Testis (tissue), 2 donors: ENCODE measurements at regions not wholly inside any gene's neighbourhood (a gene's known extent, or its start where the extent isn't known, plus 50 kb on each side); places are given as distances from the start of the nearest gene placed in this dataset.
A peak's percentile ranks its signal among the peaks of the same experiment; 100 is the strongest.
"Not testable (repeated sequence)": the region's sequence is repeated elsewhere in the genome, so short reads cannot be mapped to it uniquely, and the experiment has no call there.

Experiments
- DNase-seq: peaks from one replicate; pipeline ENCODE4 v3.0.0-alpha.2; 2019
- H3K27ac ChIP-seq, 2 donors: fragments of 200-600 bp; sonication (generic); one replicate each; pipeline ENCODE4 v1.5.1; 2019
- H3K27me3 ChIP-seq: fragments of 200-600 bp; sonication (generic); one replicate; pipeline ENCODE4 v1.5.1; 2019
- H3K36me3 ChIP-seq: fragments of 200-600 bp; sonication (generic); one replicate; pipeline ENCODE4 v1.5.1; 2017; ENCODE audit warnings: low read depth; ENCODE audit errors: missing control alignments
- H3K4me1 ChIP-seq: fragments of 200-600 bp; sonication (generic); one replicate; pipeline ENCODE4 v1.5.1; 2019
- H3K4me3 ChIP-seq, 2 donors: fragments of 200-600 bp; sonication (generic); one replicate each; pipeline ENCODE4 v1.5.1; 2017 to 2019
- H3K9me3 ChIP-seq: fragments of 200-600 bp; sonication (generic); one replicate; pipeline ENCODE4 v1.5.1; 2017
- POLR2A ChIP-seq: fragments of 450-650 bp; IDR thresholded peaks from one replicate; pipeline ENCODE4 v1.6.1; 2017; ENCODE audit warnings: antibody characterized with exemption, mild to moderate bottlenecking, moderate library complexity
- WGBS, 2 donors: methylation state at CpG; one replicate each; pipeline ENCODE4 v1.1.5; 2018; 5-methylcytosine and 5-hydroxymethylcytosine counted together
- intact Hi-C: fragments of 100-400 bp; cut with DNase I; formaldehyde crosslinking; loops from one replicate; pipeline ENCODE4 v1.15.1; 2023; ENCODE audit warnings: low total_unique reads
- TF ChIP-seq, protein P1 (sequence below), 3 experiments: fragments of 450-650 bp in 2 of 3; fragments of 200-600 bp in 1 of 3; sonication (generic) in 1 of 3; IDR thresholded peaks; one replicate each; pipeline ENCODE4 v1.5.1; 2016 to 2019; ENCODE audit warnings: antibody characterized with exemption in 3 of 3, mild to moderate bottlenecking in 2 of 3, moderate library complexity in 1 of 3

- DNase-seq, H3K27ac ChIP-seq, H3K9me3 ChIP-seq, intact Hi-C loops, H3K36me3 ChIP-seq, H3K27me3 ChIP-seq, H3K4me3 ChIP-seq, H3K4me1 ChIP-seq: not testable (repeated sequence)
- WGBS, 2 donors, result 85 to 89% methylated on average over 7 to 9 of the region's 9 CpGs
Measured at GRCh38 chr15:84130098-84130831, 105.3 kb upstream of the GOLGA6L4 start.

DNA sequence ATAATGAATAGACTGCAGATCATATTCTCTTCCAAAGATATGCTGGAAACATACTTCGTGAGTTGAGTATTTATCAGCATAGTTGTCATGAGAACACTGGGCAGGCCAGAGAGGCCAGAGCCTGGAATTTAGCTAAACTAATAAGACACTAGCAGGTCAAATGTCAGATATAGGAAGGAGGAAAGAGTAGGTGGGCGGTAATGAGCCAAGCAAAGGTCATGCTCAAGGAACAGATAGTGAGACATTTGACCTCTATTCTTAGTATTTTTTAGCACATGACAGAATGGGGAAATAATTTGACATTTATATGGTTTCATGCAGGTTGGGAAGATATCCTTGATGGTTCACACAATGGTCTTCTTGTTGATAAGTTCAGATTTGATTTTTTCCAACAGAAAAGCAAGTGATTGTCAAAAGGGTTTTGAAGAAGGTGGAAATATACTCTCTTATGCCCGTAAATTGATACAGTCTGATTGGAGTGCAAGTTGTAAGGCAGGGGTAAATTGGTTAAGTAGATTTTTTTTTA lies 99.6 kb upstream of the GOLGA6L4 start:
- DNase-seq, H3K9me3 ChIP-seq, H3K36me3 ChIP-seq, intact Hi-C loops, H3K27me3 ChIP-seq, H3K4me1 ChIP-seq, H3K4me3 ChIP-seq, H3K27ac ChIP-seq: not testable (repeated sequence)
- 85 to 92% methylated on average over 2 of the region's 3 CpGs for WGBS, 2 donors

DNA sequence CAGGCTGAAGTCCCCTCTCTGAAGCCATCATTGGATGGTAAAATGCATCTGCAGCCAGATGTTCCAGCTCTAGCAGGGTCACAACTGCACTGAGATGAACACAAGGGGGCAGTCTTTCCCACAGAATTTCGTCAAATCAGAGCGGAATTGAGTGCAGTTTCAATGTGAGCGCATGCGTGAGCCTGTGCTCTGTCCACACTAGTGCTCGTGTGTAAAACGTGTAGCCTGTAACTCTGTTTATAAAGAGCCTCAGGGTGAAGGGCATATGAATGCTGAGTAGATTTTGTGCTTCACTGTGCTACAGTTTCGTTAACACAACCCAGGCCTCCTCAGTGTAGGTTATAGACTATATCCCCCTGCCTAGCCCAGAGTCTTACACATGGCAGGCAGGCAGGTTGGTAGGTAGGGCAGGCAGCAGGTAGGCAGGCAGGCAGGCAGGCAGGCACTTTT lies 92.7 kb upstream of the GOLGA6L4 start:
- Histone ChIP-seq H3K27me3 (no peaks in the 10 kb centered on the region), H3K4me3 (no peak overlapping the region), H3K4me1 (no peaks in the 10 kb centered on the region), H3K36me3 (no peaks in the 10 kb centered on the region), H3K9me3 (no peaks in the 10 kb centered on the region), H3K27ac (no peak overlapping the region)
- peak; percentile 86 for DNase-seq
- intact Hi-C loops, result no loop called here
- WGBS, 2 donors, result 17 to 28% methylated on average over 7 of the region's 7 CpGs
- TF ChIP-seq POLR2A, result no peak
- TF ChIP-seq, protein P1, sequence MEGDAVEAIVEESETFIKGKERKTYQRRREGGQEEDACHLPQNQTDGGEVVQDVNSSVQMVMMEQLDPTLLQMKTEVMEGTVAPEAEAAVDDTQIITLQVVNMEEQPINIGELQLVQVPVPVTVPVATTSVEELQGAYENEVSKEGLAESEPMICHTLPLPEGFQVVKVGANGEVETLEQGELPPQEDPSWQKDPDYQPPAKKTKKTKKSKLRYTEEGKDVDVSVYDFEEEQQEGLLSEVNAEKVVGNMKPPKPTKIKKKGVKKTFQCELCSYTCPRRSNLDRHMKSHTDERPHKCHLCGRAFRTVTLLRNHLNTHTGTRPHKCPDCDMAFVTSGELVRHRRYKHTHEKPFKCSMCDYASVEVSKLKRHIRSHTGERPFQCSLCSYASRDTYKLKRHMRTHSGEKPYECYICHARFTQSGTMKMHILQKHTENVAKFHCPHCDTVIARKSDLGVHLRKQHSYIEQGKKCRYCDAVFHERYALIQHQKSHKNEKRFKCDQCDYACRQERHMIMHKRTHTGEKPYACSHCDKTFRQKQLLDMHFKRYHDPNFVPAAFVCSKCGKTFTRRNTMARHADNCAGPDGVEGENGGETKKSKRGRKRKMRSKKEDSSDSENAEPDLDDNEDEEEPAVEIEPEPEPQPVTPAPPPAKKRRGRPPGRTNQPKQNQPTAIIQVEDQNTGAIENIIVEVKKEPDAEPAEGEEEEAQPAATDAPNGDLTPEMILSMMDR (IDR thresholded peaks at IDR 0.05), result peak; percentile 63 to 76 (median 74)

DNA sequence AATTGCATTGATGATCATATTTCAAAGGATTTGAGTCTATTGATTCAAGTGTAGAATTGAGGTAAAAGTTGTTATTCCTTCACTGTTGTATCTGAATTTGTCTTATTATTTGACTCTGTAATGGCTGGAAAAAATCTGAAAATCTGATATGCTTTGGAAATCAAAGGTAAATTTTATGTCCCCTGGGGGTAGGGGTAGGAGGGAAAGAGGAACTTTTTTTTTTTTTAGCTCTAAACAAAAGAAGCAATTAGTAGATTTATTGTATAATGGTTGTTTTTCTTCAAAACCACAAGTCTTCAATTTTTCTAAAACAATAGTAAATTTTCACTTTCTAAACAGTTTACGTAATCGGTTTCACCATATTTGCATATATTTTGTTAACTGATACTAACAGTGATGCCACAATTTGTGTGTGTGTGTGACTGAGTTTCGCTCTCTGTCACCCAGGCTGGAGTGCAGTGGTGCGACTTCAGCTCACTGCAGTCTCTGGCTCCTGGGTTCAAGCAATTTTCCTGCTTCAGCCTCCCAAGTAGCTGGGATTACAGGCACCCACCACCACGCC lies 91.7 kb upstream of the GOLGA6L4 start:
- no peak overlapping the region for H3K27ac ChIP-seq
- no peaks in the 10 kb centered on the region for H3K4me1 ChIP-seq
- intact Hi-C loops, result no loop called here
- H3K36me3 ChIP-seq, result no peaks in the 10 kb centered on the region
- H3K4me3 ChIP-seq, result no peak overlapping the region
- DNase-seq, result no peak
- no peaks in the 10 kb centered on the region for H3K27me3 ChIP-seq
- 80 to 95% methylated on average over 5 of the region's 5 CpGs for WGBS, 2 donors
- H3K9me3 ChIP-seq, result no peaks in the 10 kb centered on the region
- TF ChIP-seq, protein P1 (IDR thresholded peaks at IDR 0.05), result no peak
- TF ChIP-seq POLR2A, result no peak

DNA sequence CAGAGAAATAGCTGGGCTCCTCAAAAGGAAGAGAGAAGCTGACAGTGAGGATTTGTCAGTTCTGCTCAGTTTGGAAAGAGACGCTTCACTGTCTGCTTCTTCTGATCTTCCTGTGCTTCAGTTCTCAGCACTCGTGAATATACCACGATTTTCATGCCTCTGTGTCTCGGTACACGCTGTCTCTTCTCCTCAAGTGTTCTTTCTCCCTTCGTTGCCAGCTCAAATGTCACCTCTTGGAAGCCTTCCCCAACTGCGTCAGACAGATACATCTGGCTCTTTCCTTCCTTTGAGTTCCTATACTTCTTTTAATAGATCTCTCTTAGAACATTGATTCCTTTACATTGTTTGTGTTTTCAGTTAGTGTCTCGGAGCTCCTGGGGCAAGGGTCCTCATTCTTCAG lies 90.6 kb upstream of the GOLGA6L4 start:
- WGBS, 2 donors, result 69 to 82% methylated on average over 8 of the region's 8 CpGs
- not testable (repeated sequence) for H3K27ac ChIP-seq, H3K4me1 ChIP-seq

GRCh38 chr15:84146299-84146698 lies 89.3 kb upstream of the GOLGA6L4 start:
- H3K4me1 ChIP-seq, H3K27me3 ChIP-seq, intact Hi-C loops, H3K4me3 ChIP-seq, H3K9me3 ChIP-seq, DNase-seq, H3K36me3 ChIP-seq, H3K27ac ChIP-seq: not testable (repeated sequence)
- WGBS, 2 donors, result 91 to 93% methylated on average over 3 of the region's 3 CpGs

More for the DNA sequence above, 90.6 kb upstream of the GOLGA6L4 start:
- intact Hi-C loops, H3K9me3 ChIP-seq, DNase-seq, H3K27me3 ChIP-seq, H3K4me3 ChIP-seq, H3K36me3 ChIP-seq: not testable (repeated sequence)

DNA sequence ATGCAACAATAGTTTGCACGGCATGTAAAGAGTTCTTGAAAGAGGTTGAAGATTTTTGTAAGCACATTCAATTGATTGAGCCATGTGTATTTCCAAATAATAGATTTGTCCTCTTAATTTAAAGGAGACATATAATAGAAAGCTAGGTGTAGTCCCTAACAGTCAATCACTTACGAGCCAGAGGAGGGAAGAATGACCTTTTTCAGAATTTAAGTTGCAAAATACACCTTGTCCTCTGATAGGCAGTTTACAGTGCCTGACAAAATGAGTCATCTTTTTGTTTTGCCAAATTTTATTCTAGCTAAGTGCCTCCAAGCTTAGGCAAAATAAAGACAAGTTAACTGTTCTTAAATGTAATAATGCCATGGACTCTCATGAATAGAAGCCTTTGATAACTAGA lies 88.3 kb upstream of the GOLGA6L4 start:
- H3K4me3 ChIP-seq, DNase-seq, H3K9me3 ChIP-seq, H3K36me3 ChIP-seq, H3K4me1 ChIP-seq, intact Hi-C loops, H3K27ac ChIP-seq, H3K27me3 ChIP-seq: not testable (repeated sequence)
- WGBS, 2 donors, result 90% methylated on average over 1 of the region's 2 CpGs; no CpG with 5 or more reads in 1 of the 2 donors
